Endodermal cell (in vitro differentiated cells): ENCODE measurements at regions not wholly inside any gene's neighbourhood (a gene's known extent, or its start where the extent isn't known, plus 50 kb on each side); places are given as distances from the start of the nearest gene placed in this dataset.

Experiments used
- DNase-seq: peaks from one replicate; pipeline ENCODE4 v3.0.0-alpha.2; 2017
- H3K27ac ChIP-seq: 2 replicates; pipeline ENCODE4 v1.5.1; 2013; ENCODE audit warnings: mild to moderate bottlenecking, low read depth, low read length, moderate library complexity
- H3K27me3 ChIP-seq: 2 replicates; pipeline ENCODE4 v1.6.1; 2013; ENCODE audit warnings: mild to moderate bottlenecking, low read length, moderate library complexity; ENCODE audit not compliant: insufficient read depth, control insufficient read depth, poor library complexity, severe bottlenecking
- H3K36me3 ChIP-seq: 2 replicates; pipeline ENCODE4 v1.7.0; 2013; ENCODE audit warnings: mild to moderate bottlenecking, low read length, moderate library complexity; ENCODE audit not compliant: control insufficient read depth, insufficient read depth
- H3K4me1 ChIP-seq: one replicate; pipeline ENCODE4 v1.7.0; 2013; ENCODE audit warnings: low read length; ENCODE audit not compliant: control insufficient read depth, insufficient read depth
- H3K4me3 ChIP-seq: 2 replicates; pipeline ENCODE4 v1.5.1; 2013; ENCODE audit warnings: mild to moderate bottlenecking, low read length, moderate library complexity
- H3K9ac ChIP-seq: 2 replicates; pipeline ENCODE4 v1.6.1; 2013; ENCODE audit warnings: mild to moderate bottlenecking, low read length, moderate library complexity; ENCODE audit not compliant: poor library complexity, severe bottlenecking; ENCODE audit errors: extremely low read depth
- H3K9me3 ChIP-seq: 2 replicates; pipeline ENCODE4 v1.6.1; 2013; ENCODE audit warnings: mild to moderate bottlenecking, low read length, moderate library complexity; ENCODE audit not compliant: control insufficient read depth
- H3K27ac Mint-ChIP-seq: 2 replicates; pipeline ENCODE4 v1.8.0; 2020; ENCODE audit warnings: mixed read lengths
- H3K27me3 Mint-ChIP-seq: 2 replicates; pipeline ENCODE4 v1.8.0; 2021; ENCODE audit warnings: mild to moderate bottlenecking, mixed read lengths; ENCODE audit not compliant: insufficient read depth
- H3K36me3 Mint-ChIP-seq: 2 replicates; pipeline ENCODE4 v1.8.0; 2020; ENCODE audit warnings: low read depth, mixed read lengths
- H3K4me1 Mint-ChIP-seq: 2 replicates; pipeline ENCODE4 v1.8.0; 2020; ENCODE audit warnings: mixed read lengths
- H3K4me3 Mint-ChIP-seq: 2 replicates; pipeline ENCODE4 v1.8.0; 2020; ENCODE audit warnings: mild to moderate bottlenecking, moderate library complexity, mixed read lengths
- H3K9me3 Mint-ChIP-seq: 2 replicates; pipeline ENCODE4 v1.8.0; 2020; ENCODE audit warnings: mild to moderate bottlenecking, mixed read lengths
- CTCF ChIP-seq: fragments of 200-600 bp; sonication (generic); conservative IDR thresholded peaks from 2 replicates; pipeline ENCODE4 v1.5.0; 2021; ENCODE audit warnings: antibody characterized with exemption, mild to moderate bottlenecking
- WGBS, 2 experiments: methylation state at CpG; one replicate each; pipeline versions ENCODE4 v1.1.5 to v1.1.7; 2013; ENCODE audit warnings: missing lambda C conversion rate in 2 of 2, mixed read lengths in 1 of 2; ENCODE audit not compliant: insufficient coverage in 1 of 2, insufficient read length in 1 of 2; 5-methylcytosine and 5-hydroxymethylcytosine counted together

DNA sequence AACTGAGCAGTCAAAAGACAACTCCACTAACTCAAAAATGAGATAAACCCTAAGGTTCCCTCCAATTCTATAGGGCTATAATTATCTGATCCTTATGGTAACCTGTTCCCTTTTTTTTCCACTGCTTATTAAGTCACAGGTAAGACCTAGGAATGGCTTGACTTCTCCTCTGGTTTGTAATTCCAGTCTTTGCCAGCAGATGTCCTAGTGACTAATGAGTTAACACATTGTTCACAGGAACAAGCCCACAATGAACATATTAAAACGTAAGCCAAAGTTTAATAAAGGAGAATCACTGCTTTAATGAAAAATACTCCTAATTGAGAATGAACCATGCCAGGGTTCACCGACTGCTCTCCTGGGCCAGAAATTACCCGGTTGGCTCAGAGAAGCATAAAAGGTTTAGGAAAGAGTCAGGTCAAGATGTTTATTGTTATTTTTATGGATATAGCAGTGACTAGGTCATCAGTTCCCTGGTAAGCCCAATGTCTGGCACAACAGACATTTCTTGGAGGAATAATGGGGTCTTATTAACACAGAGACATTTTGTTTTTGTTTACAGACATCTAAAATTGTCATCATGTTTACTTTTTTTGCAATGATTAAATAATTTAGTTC lies 120.1 kb downstream of the ELAPOR2 start:
- Histone ChIP-seq H3K9me3 (no peaks in the 10 kb centered on the region), H3K9ac (no peak overlapping the region), H3K4me3 (no peak overlapping the region), H3K4me1 (peaks cover 19% of the 10 kb centered on the region), H3K27ac (no peak overlapping the region), H3K27me3 (no peaks in the 10 kb centered on the region), H3K36me3 (peaks cover 56% of the 10 kb centered on the region)
- Mint-ChIP-seq H3K27me3 (no peaks in the 10 kb centered on the region), H3K4me1 (peaks cover 39% of the 10 kb centered on the region), H3K9me3 (no peaks in the 10 kb centered on the region), H3K4me3 (no peak overlapping the region), H3K27ac (peak overlapping the region; percentile 52), H3K36me3 (peaks cover 45% of the 10 kb centered on the region)
- peak; percentile 85 for TF ChIP-seq CTCF
- peak; percentile 78 for DNase-seq
- WGBS, 2 experiments: 45 to 48% methylated on average over 2 to 3 of the region's 3 CpGs

DNA sequence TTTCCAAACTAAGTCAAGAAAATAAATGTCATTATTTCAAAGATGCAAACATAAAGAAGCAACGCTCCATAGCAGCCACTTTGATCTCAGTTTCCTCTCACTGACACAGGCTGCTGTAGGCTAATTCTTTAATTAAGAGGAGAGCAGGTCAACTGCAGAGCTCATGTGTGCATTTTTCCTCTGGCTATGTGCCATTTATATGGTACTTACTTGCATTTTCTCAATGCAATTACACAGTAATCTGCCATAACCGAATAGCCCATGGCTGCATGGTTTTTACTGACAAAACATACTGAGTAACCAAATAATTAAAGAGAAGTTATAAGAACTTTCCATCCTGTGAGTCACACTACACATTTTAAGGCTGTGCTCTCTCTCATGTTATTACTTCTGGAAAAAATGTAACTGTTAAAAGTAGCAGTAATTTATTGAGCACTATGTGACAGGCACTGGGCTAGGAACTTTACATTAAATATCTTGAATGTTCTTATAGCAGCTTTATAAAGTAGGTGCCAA lies 122.0 kb downstream of the ELAPOR2 start:
- Mint-ChIP-seq H3K4me1 (peaks cover 28% of the 10 kb centered on the region), H3K4me3 (no peak overlapping the region), H3K27ac (no peak overlapping the region), H3K27me3 (no peaks in the 10 kb centered on the region), H3K9me3 (no peaks in the 10 kb centered on the region), H3K36me3 (peaks cover 41% of the 10 kb centered on the region)
- H3K4me3 ChIP-seq: no peak overlapping the region
- peaks cover 63% of the 10 kb centered on the region for H3K36me3 ChIP-seq
- no peak overlapping the region for H3K27ac ChIP-seq
- H3K9me3 ChIP-seq: no peaks in the 10 kb centered on the region
- peaks cover 6% of the 10 kb centered on the region for H3K4me1 ChIP-seq
- 97 to 100% methylated on average over 1 to 2 of the region's 2 CpGs for WGBS, 2 experiments
- TF ChIP-seq CTCF: no peak
- H3K27me3 ChIP-seq: no peaks in the 10 kb centered on the region
- H3K9ac ChIP-seq: no peak overlapping the region
- DNase-seq: no peak

- DNase-seq: no peak
- Histone ChIP-seq H3K4me1 (no peaks in the 10 kb centered on the region), H3K9me3 (no peaks in the 10 kb centered on the region), H3K4me3 (no peak overlapping the region), H3K27ac (no peak overlapping the region), H3K36me3 (peaks cover 78% of the 10 kb centered on the region), H3K9ac (no peak overlapping the region), H3K27me3 (no peaks in the 10 kb centered on the region)
- Mint-ChIP-seq H3K27me3 (no peaks in the 10 kb centered on the region), H3K4me1 (peaks cover 15% of the 10 kb centered on the region), H3K36me3 (peaks cover 57% of the 10 kb centered on the region), H3K27ac (no peak overlapping the region), H3K4me3 (no peak overlapping the region), H3K9me3 (no peaks in the 10 kb centered on the region)
- 76 to 94% methylated on average over 2 to 4 of the region's 4 CpGs for WGBS, 2 experiments
- no peak for TF ChIP-seq CTCF
Measured at GRCh38 chr7:86933295-86933845, 126.1 kb downstream of the ELAPOR2 start.
